OCI-LY1 (cell line): ENCODE measurements at regions not wholly inside any gene's neighbourhood (a gene's known extent, or its start where the extent isn't known, plus 50 kb on each side); places are given as distances from the start of the nearest gene placed in this dataset.

ENCODE experiments used
- H2AFZ ChIP-seq: fragments of 200-600 bp; sonication (generic), shearing (Covaris generic); 2 replicates; pipeline ENCODE4 v1.6.0; 2014; ENCODE audit warnings: antibody characterized with exemption, mild to moderate bottlenecking, low read length
- H3F3A ChIP-seq: fragments of 200-600 bp; sonication (generic), shearing (Covaris generic); 2 replicates; pipeline ENCODE4 v1.6.0; 2014; ENCODE audit warnings: mild to moderate bottlenecking, antibody characterized with exemption, low read length, moderate library complexity; ENCODE audit not compliant: insufficient read depth
- H3K27ac ChIP-seq: fragments of 200-600 bp; sonication (generic); 2 replicates; pipeline ENCODE4 v1.5.1; 2014; ENCODE audit warnings: low read length, mixed run types, mild to moderate bottlenecking, low read depth; ENCODE audit not compliant: poor library complexity, severe bottlenecking
- H3K27me3 ChIP-seq: fragments of 200-600 bp; sonication (generic); 2 replicates; pipeline ENCODE4 v1.6.0; 2014; ENCODE audit warnings: antibody characterized with exemption, mild to moderate bottlenecking, low read length, moderate library complexity; ENCODE audit not compliant: insufficient read depth
- H3K36me3 ChIP-seq: fragments of 200-600 bp; sonication (generic); 2 replicates; pipeline ENCODE4 v1.6.1; 2014; ENCODE audit warnings: mild to moderate bottlenecking, antibody characterized with exemption, low read length, moderate library complexity, mixed read lengths; ENCODE audit not compliant: insufficient read depth
- H3K4me1 ChIP-seq: fragments of 200-600 bp; sonication (generic); 2 replicates; pipeline ENCODE4 v1.5.1; 2014; ENCODE audit warnings: mild to moderate bottlenecking, low read length, moderate library complexity; ENCODE audit not compliant: insufficient read depth, severe bottlenecking
- H3K4me2 ChIP-seq: fragments of 200-600 bp; sonication (generic), shearing (Covaris generic); 2 replicates; pipeline ENCODE4 v1.6.1; 2014; ENCODE audit warnings: low read length
- H3K4me3 ChIP-seq: fragments of 200-600 bp; sonication (generic); 2 replicates; pipeline ENCODE4 v1.5.1; 2014; ENCODE audit warnings: low read length, low read depth, mild to moderate bottlenecking, mixed read lengths; ENCODE audit not compliant: poor library complexity, severe bottlenecking
- H3K79me2 ChIP-seq: fragments of 200-600 bp; shearing (Covaris generic); 2 replicates; pipeline ENCODE4 v1.6.1; 2016; ENCODE audit warnings: mixed run types, low read length, mixed read lengths; ENCODE audit not compliant: insufficient read depth
- H3K9ac ChIP-seq: fragments of 200-600 bp; sonication (generic), shearing (Covaris generic); 2 replicates; pipeline ENCODE4 v1.6.1; 2014; ENCODE audit warnings: mild to moderate bottlenecking, low read length, mixed read lengths
- H3K9me2 ChIP-seq: fragments of 200-600 bp; sonication (generic), shearing (Covaris generic); 2 replicates; pipeline ENCODE4 v1.6.1; 2014; ENCODE audit warnings: low read depth, mild to moderate bottlenecking, low read length, mixed read lengths
- H3K9me3 ChIP-seq: fragments of 200-600 bp; shearing (Covaris generic); 2 replicates; pipeline ENCODE4 v1.6.1; 2014; ENCODE audit warnings: low read length, mixed read lengths
- H4K20me1 ChIP-seq: fragments of 200-600 bp; sonication (generic), shearing (Covaris generic); 2 replicates; pipeline ENCODE4 v1.6.0; 2016; ENCODE audit warnings: mild to moderate bottlenecking, low read length; ENCODE audit not compliant: insufficient read depth
- CTCF ChIP-seq: fragments of 200-600 bp; sonication (generic), shearing (Covaris generic); IDR thresholded peaks from 2 replicates; pipeline ENCODE4 v1.5.1; 2017; ENCODE audit warnings: mild to moderate bottlenecking, antibody characterized with exemption, low read length, moderate library complexity, mixed read lengths
- EZH2 ChIP-seq: fragments of 200-600 bp; sonication (generic), shearing (Covaris generic); IDR thresholded peaks from 2 replicates; pipeline ENCODE4 v1.8.0; 2017; ENCODE audit warnings: borderline replicate concordance, mixed run types, mild to moderate bottlenecking, antibody characterized with exemption, low read length, moderate library complexity, mixed read lengths

- Histone ChIP-seq H3K9me3 (no peaks in the 10 kb centered on the region), H3F3A (no peaks in the 10 kb centered on the region)
These were observed 991.3 kb downstream of the RAB28 start for GRCh38 chr4:12492730-12493393.

GRCh38 chr4:12488672-12489071 lies 995.5 kb downstream of the RAB28 start:
- Histone ChIP-seq H3K9ac (no peak overlapping the region), H3K4me1 (no peaks in the 10 kb centered on the region), H3K4me3 (no peak overlapping the region), H3F3A (no peaks in the 10 kb centered on the region), H3K27ac (no peak overlapping the region), H3K4me2 (no peak overlapping the region), H2AFZ (no peak overlapping the region), H3K27me3 (no peaks in the 10 kb centered on the region), H3K9me3 (no peaks in the 10 kb centered on the region), H3K79me2 (no peaks in the 10 kb centered on the region), H3K9me2 (no peaks in the 10 kb centered on the region), H3K36me3 (no peaks in the 10 kb centered on the region), H4K20me1 (no peaks in the 10 kb centered on the region)
- TF ChIP-seq CTCF (no peak), EZH2 (no peak)

More at GRCh38 chr4:12492730-12493393, 991.3 kb downstream of the RAB28 start:
- no peaks in the 10 kb centered on the region for H3K27me3 ChIP-seq
- TF ChIP-seq EZH2: no peak
- no peak overlapping the region for H3K27ac ChIP-seq
- H3K4me2 ChIP-seq: no peak overlapping the region
- H3K36me3 ChIP-seq: no peaks in the 10 kb centered on the region
- no peaks in the 10 kb centered on the region for H3K4me1 ChIP-seq
- no peak overlapping the region for H2AFZ ChIP-seq
- no peaks in the 10 kb centered on the region for H4K20me1 ChIP-seq
- no peak overlapping the region for H3K4me3 ChIP-seq
- H3K9ac ChIP-seq: no peak overlapping the region
- H3K9me2 ChIP-seq: no peaks in the 10 kb centered on the region
- H3K79me2 ChIP-seq: no peaks in the 10 kb centered on the region

GRCh38 chr4:12487000-12487399 lies 997.1 kb downstream of the RAB28 start:
- H3K36me3 ChIP-seq: no peaks in the 10 kb centered on the region
- no peaks in the 10 kb centered on the region for H4K20me1 ChIP-seq
- H2AFZ ChIP-seq: no peak overlapping the region
- no peak overlapping the region for H3K4me2 ChIP-seq
- TF ChIP-seq EZH2: no peak
- no peak for TF ChIP-seq CTCF
- no peaks in the 10 kb centered on the region for H3K9me2 ChIP-seq
- no peaks in the 10 kb centered on the region for H3K9me3 ChIP-seq
- H3F3A ChIP-seq: no peaks in the 10 kb centered on the region
- no peaks in the 10 kb centered on the region for H3K4me1 ChIP-seq
- no peaks in the 10 kb centered on the region for H3K79me2 ChIP-seq
- no peaks in the 10 kb centered on the region for H3K27me3 ChIP-seq
- no peak overlapping the region for H3K4me3 ChIP-seq
- H3K27ac ChIP-seq: no peak overlapping the region
- no peak overlapping the region for H3K9ac ChIP-seq

- H2AFZ ChIP-seq: no peak overlapping the region
- H3K27me3 ChIP-seq: no peaks in the 10 kb centered on the region
- no peaks in the 10 kb centered on the region for H3K9me2 ChIP-seq
- H3F3A ChIP-seq: no peaks in the 10 kb centered on the region
- no peak overlapping the region for H3K4me3 ChIP-seq
- H3K27ac ChIP-seq: no peak overlapping the region
- TF ChIP-seq CTCF: no peak
- TF ChIP-seq EZH2: no peak
- no peak overlapping the region for H3K4me2 ChIP-seq
- no peak overlapping the region for H3K9ac ChIP-seq
- no peaks in the 10 kb centered on the region for H3K79me2 ChIP-seq
- no peaks in the 10 kb centered on the region for H3K4me1 ChIP-seq
- H4K20me1 ChIP-seq: no peaks in the 10 kb centered on the region
- no peaks in the 10 kb centered on the region for H3K36me3 ChIP-seq
- H3K9me3 ChIP-seq: no peaks in the 10 kb centered on the region
These were observed 1012.1 kb downstream of the RAB28 start for GRCh38 chr4:12472087-12472486.
